HCT116 (cell line): ENCODE measurements at regions not wholly inside any gene's neighbourhood (a gene's known extent, or its start where the extent isn't known, plus 50 kb on each side); places are given as distances from the start of the nearest gene placed in this dataset.

Experiments
- ATAC-seq: fragments of 200-7000 bp; cut with Tn5 transposase; 2 replicates; pipeline ENCODE4 v1.9.1; 2020; ENCODE audit warnings: mild to moderate bottlenecking, moderate library complexity
- BruUV-seq: library from RNA; stranded (reverse); fragments of 400-500 nt; replicated peaks from 2 replicates; lab custom pipeline; 2021; lab: Mats Ljungman, UMichigan
- CTCF ChIA-PET: fragments of 300-600 bp; sonication (Branson Sonifier 250); formaldehyde crosslinking; loops from one replicate; lab custom pipeline; 2021; ENCODE audit warnings: antibody characterized with exemption; lab: Charles Lee
- POLR2A ChIA-PET: fragments of 300-600, 350-600 bp; sonication (Branson Sonifier 250); formaldehyde crosslinking; loops from one replicate; lab custom pipeline; 2021; ENCODE audit warnings: antibody characterized with exemption; lab: Charles Lee
- RAD21 ChIA-PET, 2 experiments: fragments of 300-600 bp; sonication (Branson Sonifier 250); formaldehyde crosslinking; loops; one replicate each; lab custom pipeline; 2023; ENCODE audit warnings: low total read pairs in 2 of 2; ENCODE audit not compliant: uncharacterized antibody in 2 of 2, unreplicated experiment in 2 of 2, low non-redundant PET in 1 of 2; lab: Charles Lee
- DNase-seq: peaks from one replicate; pipeline ENCODE4 v3.0.0-alpha.2; 2010; ENCODE audit warnings: low read depth, low spot score
- H2AFZ ChIP-seq: fragments of 200-600 bp; shearing (Covaris generic), sonication (generic); 2 replicates; pipeline ENCODE4 v1.6.1; 2017; ENCODE audit warnings: low read depth, mixed run types, mixed read lengths, antibody characterized with exemption, low read length; ENCODE audit not compliant: poor library complexity, severe bottlenecking
- H3K27ac ChIP-seq: 2 replicates; pipeline ENCODE4 v1.5.1; 2012; ENCODE audit warnings: low read depth, low read length
- H3K27me3 ChIP-seq: fragments of 200-600 bp; sonication (generic); 2 replicates; pipeline ENCODE4 v1.6.1; 2016; ENCODE audit warnings: mixed run types, low read length, mixed read lengths; ENCODE audit not compliant: insufficient read depth
- H3K36me3 ChIP-seq, 2 experiments: fragments of 200-500 bp in 1 of 2; fragments of 200-600 bp in 1 of 2; sonication (Bioruptor generic) in 1 of 2; sonication (generic) in 1 of 2; 2 replicates each; pipeline versions ENCODE4 v1.5.1 to v1.6.1; 2014 to 2016; ENCODE audit warnings: low read length in 2 of 2, inconsistent platforms in 1 of 2, mixed read lengths in 1 of 2, mixed run types in 1 of 2; ENCODE audit not compliant: insufficient read depth in 2 of 2, control insufficient read depth in 1 of 2
- H3K4me1 ChIP-seq, 2 experiments: fragments of 200-600 bp in 1 of 2; sonication (generic) in 1 of 2; 2 replicates each; pipeline versions ENCODE4 v1.5.1 to v1.6.1; 2012 to 2017; ENCODE audit warnings: low read length in 2 of 2, inconsistent platforms in 1 of 2, mild to moderate bottlenecking in 1 of 2, mixed read lengths in 1 of 2, mixed run types in 1 of 2, moderate library complexity in 1 of 2; ENCODE audit not compliant: insufficient read depth in 2 of 2, control insufficient read depth in 1 of 2
- H3K4me2 ChIP-seq: fragments of 200-600 bp; sonication (generic); 2 replicates; pipeline ENCODE4 v1.6.1; 2017; ENCODE audit warnings: mixed run types, low read length, mixed read lengths
- H3K4me3 ChIP-seq, 2 experiments: fragments of 200-600 bp in 1 of 2; sonication (generic) in 1 of 2; replicated peaks in 1 of 2; 2 replicates each; pipeline ENCODE4 v1.5.1; 2011 to 2016; ENCODE audit warnings: low read length in 2 of 2, control low read depth in 1 of 2, low read depth in 1 of 2, mild to moderate bottlenecking in 1 of 2, mixed read lengths in 1 of 2, mixed run types in 1 of 2
- H3K79me2 ChIP-seq: fragments of 200-600 bp; sonication (generic); 2 replicates; pipeline ENCODE4 v1.6.1; 2017; ENCODE audit warnings: mild to moderate bottlenecking, mixed run types, low read length, moderate library complexity, mixed read lengths; ENCODE audit not compliant: insufficient read depth
- H3K9ac ChIP-seq: fragments of 200-600 bp; sonication (generic); 2 replicates; pipeline ENCODE4 v1.6.1; 2016; ENCODE audit warnings: low read length, mixed read lengths
- H3K9me2 ChIP-seq: fragments of 200-600 bp; sonication (generic), shearing (Covaris generic); 2 replicates; pipeline ENCODE4 v1.6.1; 2017; ENCODE audit warnings: mixed run types, mild to moderate bottlenecking, moderate library complexity; ENCODE audit not compliant: insufficient read depth
- H3K9me3 ChIP-seq, 2 experiments: fragments of 200-500 bp in 1 of 2; fragments of 200-600 bp in 1 of 2; sonication (Bioruptor generic) in 1 of 2; sonication (generic) in 1 of 2; 2 replicates each; pipeline ENCODE4 v1.6.1; 2014 to 2017; ENCODE audit warnings: low read length in 2 of 2, mixed read lengths in 2 of 2, inconsistent platforms in 1 of 2, low read depth in 1 of 2, mild to moderate bottlenecking in 1 of 2, mixed run types in 1 of 2, moderate library complexity in 1 of 2; ENCODE audit not compliant: control insufficient read depth in 1 of 2, insufficient read depth in 1 of 2
- H4K20me1 ChIP-seq: fragments of 200-600 bp; sonication (generic), shearing (Covaris generic); 2 replicates; pipeline ENCODE4 v1.6.1; 2017; ENCODE audit warnings: mixed run types, mild to moderate bottlenecking, moderate library complexity; ENCODE audit not compliant: insufficient read depth
- CTCF ChIP-seq, 3 experiments: fragments of 200-600 bp in 1 of 3; sonication (generic) in 1 of 3; IDR thresholded peaks in 2 of 3; conservative IDR thresholded peaks in 1 of 3; 2 replicates each; pipeline ENCODE4 v1.5.1; 2012 to 2017; ENCODE audit warnings: low read depth in 2 of 3, low read length in 2 of 3, antibody characterized with exemption in 1 of 3, borderline replicate concordance in 1 of 3, control low read depth in 1 of 3, mild to moderate bottlenecking in 1 of 3, mixed read lengths in 1 of 3, mixed run types in 1 of 3, moderate library complexity in 1 of 3; ENCODE audit not compliant: insufficient read depth in 1 of 3
- EZH2phosphoT487 ChIP-seq: fragments of 200-600 bp; IDR thresholded peaks from 2 replicates; pipeline ENCODE4 v1.6.1; 2018; ENCODE audit warnings: antibody characterized with exemption, borderline replicate concordance
- JUND ChIP-seq: IDR thresholded peaks from 2 replicates; pipeline ENCODE4 v1.6.1; 2012
- POLR2AphosphoS5 ChIP-seq: IDR thresholded peaks from 2 replicates; pipeline ENCODE4 v1.6.1; 2011; ENCODE audit warnings: mild to moderate bottlenecking, low read depth, low read length, moderate library complexity
- RAD21 ChIP-seq: IDR thresholded peaks from 2 replicates; pipeline ENCODE4 v1.6.1; 2012; ENCODE audit warnings: low read depth, mild to moderate bottlenecking
- REST ChIP-seq: IDR thresholded peaks from 2 replicates; pipeline ENCODE4 v1.6.1; 2012; ENCODE audit warnings: low read depth
- SP1 ChIP-seq: IDR thresholded peaks from 2 replicates; pipeline ENCODE4 v1.6.1; 2012; ENCODE audit warnings: low read depth
- SRF ChIP-seq: IDR thresholded peaks from 2 replicates; pipeline ENCODE4 v1.6.1; 2012; ENCODE audit warnings: low read depth
- YY1 ChIP-seq: IDR thresholded peaks from 2 replicates; pipeline ENCODE4 v1.6.1; 2011; ENCODE audit warnings: low read length, low read depth, moderate library complexity, mild to moderate bottlenecking; ENCODE audit not compliant: insufficient replicate concordance; ENCODE audit errors: extremely low read depth
- intact Hi-C: fragments of 100-400 bp; cut with micrococcal nuclease; formaldehyde crosslinking; loops from 2 replicates; pipeline ENCODE4 v1.10.0; 2022

- POLR2A ChIA-PET, result no interaction called here
- no peak overlapping the region for H3K9ac ChIP-seq
- no peak for DNase-seq
- H3K4me2 ChIP-seq, result no peak overlapping the region
- no peak for ATAC-seq
- no peaks in the 10 kb centered on the region for H3K36me3 ChIP-seq
- no peaks in the 10 kb centered on the region for H3K79me2 ChIP-seq
- H3K27ac ChIP-seq, result no peak overlapping the region
- no peaks in the 10 kb centered on the region for H3K9me2 ChIP-seq
- H3K27me3 ChIP-seq, result no peaks in the 10 kb centered on the region
- H3K9me3 ChIP-seq, result no peaks in the 10 kb centered on the region
- H4K20me1 ChIP-seq, result no peaks in the 10 kb centered on the region
- BruUV-seq, result no TSS peak
- TF ChIP-seq REST, result no peak
- TF ChIP-seq YY1, result no peak
- no peak for TF ChIP-seq SP1
- TF ChIP-seq JUND, result no peak
- TF ChIP-seq EZH2phosphoT487, result no peak
- no peak for TF ChIP-seq POLR2AphosphoS5
- TF ChIP-seq RAD21, result no peak
- TF ChIP-seq CTCF (IDR thresholded peaks at IDR 0.05 in 2 of 3, conservative IDR thresholded peaks at IDR 0.05 in 1 of 3; ENCODE audit: borderline replicate concordance in 1 of 3, insufficient read depth in 1 of 3, low read depth in 2 of 3, low read length in 2 of 3), result no peak
- no peak for TF ChIP-seq SRF
- TF ChIP-seq, all 23 proteins: peak for 0
- intact Hi-C loops, result no loop called here
- RAD21 ChIA-PET, result no interaction called here
- Histone ChIP-seq H3K4me1 (no peaks in the 10 kb centered on the region), H2AFZ (no peak overlapping the region), H3K4me3 (no peak overlapping the region)
- CTCF ChIA-PET, result no interaction called here
These were observed 51.2 kb upstream of the ABI1 start for GRCh38 chr10:26911811-26912461.
